ENCODE measurements at regions not wholly inside any gene's neighbourhood (a gene's known extent, or its start where the extent isn't known, plus 50 kb on each side); places are given as distances from the start of the nearest gene placed in this dataset.
"Not testable (repeated sequence)": the region's sequence is repeated elsewhere in the genome, so short reads cannot be mapped to it uniquely, and the experiment has no call there.

DNA sequence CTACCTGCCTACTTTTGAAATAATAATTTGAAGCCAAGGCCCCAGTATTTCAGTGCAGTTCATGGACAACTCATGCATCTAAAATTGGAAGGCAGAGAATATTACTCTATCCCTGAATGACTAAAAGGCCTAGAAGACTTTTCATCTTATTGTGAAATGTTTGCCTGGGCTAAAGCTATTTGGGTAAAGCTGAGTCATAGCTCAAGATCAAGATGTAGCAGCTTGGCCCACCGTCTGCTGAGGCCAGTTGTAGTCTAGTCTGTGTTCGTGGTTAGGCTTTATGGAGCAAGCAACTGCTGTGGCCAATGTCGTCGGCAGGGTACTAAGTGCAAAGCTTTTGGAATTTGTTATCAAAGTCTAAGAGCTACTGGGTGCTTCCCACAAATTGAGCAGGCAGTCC, 929.1 kb downstream of the RAB28 start:
- Mint-ChIP-seq H3K9me3 (peaks cover 12 to 14% of the 10 kb centered on the region in 2 donors), H3K36me3 (peaks cover 0 to 6% of the 10 kb centered on the region in 2 donors), H3K27ac (no peak overlapping the region)
- no peak for ATAC-seq
- no peak for DNase-seq (ENCODE audit: low spot score in 2 of 2)

DNA sequence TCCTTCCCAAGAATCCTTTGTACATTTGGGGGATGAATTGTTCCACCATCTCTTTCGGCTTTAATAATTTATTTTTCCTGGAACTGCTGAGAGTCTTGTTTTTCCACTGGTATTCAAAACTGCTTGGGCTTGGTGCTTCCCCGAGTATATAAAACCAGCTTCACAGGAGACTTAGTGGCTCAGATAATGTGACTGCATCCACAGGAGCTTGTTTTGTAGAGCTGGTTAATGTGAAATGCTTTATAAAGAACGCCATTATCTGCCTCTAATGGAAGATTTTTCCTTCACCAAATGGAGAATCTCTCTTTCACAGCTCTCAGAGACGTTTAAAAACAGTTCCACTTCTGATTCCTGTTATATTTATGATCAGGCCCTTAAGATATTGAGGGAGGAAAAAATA, 935.5 kb downstream of the RAB28 start:
- DNase-seq (ENCODE audit: low spot score in 2 of 2) (no peak), ATAC-seq (no peak)
- no peak overlapping the region for H3K27ac Mint-ChIP-seq
- H3K36me3 Mint-ChIP-seq = no peaks in the 10 kb centered on the region
- peaks cover 10 to 14% of the 10 kb centered on the region in 2 donors for H3K9me3 Mint-ChIP-seq

DNA sequence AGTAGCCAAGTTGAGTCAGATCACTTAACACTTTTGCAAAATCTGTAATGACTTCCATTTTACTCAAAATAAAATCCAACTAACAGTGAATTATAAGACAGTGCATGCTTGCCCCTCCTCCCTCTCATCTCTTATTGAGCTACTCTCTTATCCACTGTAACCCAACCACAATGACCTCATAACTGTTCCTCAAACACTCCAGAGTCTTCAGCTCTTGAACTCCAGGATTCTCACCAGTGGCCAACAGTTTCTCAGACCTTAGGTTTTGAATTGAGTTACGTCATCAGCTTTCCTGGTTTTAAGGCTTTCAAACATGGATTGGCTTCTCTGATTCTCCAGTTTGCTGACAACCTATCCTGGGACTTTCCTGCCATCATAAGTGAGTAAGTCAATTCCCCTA, 938.3 kb downstream of the RAB28 start:
- DNase-seq (ENCODE audit: low spot score in 2 of 2) = no peak
- peaks cover 5% of the 10 kb centered on the region in 2 donors for H3K9me3 Mint-ChIP-seq
- no peak overlapping the region for H3K27ac Mint-ChIP-seq
- no peaks in the 10 kb centered on the region for H3K36me3 Mint-ChIP-seq
- no peak for ATAC-seq

DNA sequence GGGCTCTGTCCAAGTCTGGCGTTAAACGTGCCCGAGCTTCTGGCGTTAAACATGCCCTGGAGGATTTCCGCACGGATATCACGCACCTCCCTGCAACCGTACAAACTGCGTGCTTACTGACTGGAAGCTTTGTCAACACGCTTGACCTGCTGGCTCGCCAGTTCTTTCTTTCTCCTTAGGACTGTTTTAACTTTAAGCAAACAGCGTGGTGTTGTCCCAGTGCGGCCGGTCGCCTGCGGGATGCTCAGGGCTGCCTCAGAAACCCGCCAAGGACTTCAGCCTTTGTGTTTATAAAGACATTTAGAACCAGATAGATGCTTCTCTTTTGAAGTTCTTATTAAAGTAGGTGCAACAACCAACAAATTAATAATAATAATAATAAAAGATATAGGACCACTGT, 946.0 kb downstream of the RAB28 start:
- Mint-ChIP-seq H3K36me3 (no peaks in the 10 kb centered on the region), H3K9me3 (peaks cover 0 to 6% of the 10 kb centered on the region in 2 donors), H3K27ac (no peak overlapping the region)
- DNase-seq (ENCODE audit: low spot score in 2 of 2) = no peak
- no peak for ATAC-seq

DNA sequence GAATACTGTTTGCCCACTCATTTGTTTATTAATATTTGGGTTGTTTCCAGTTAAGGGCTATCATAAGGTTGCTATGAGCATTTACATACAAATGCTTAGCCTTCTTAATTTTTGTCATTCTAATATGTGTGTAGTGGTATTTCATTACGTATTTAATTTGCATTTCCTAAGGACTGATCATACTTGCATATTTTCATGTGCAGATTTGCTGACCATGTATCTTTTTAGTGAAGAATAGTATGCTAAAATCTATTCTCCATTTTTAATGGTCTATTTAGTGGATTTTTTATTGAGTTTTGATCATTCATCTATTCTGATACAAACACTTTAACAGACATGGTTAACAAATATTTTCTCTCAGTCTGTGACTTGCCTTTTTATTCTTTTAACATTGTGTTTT, 949.5 kb downstream of the RAB28 start:
- ATAC-seq (no peak), DNase-seq (ENCODE audit: low spot score in 2 of 2) (no peak)
- Mint-ChIP-seq H3K9me3 (peaks cover 4 to 5% of the 10 kb centered on the region in 2 donors), H3K36me3 (no peaks in the 10 kb centered on the region), H3K27ac (no peak overlapping the region)

DNA sequence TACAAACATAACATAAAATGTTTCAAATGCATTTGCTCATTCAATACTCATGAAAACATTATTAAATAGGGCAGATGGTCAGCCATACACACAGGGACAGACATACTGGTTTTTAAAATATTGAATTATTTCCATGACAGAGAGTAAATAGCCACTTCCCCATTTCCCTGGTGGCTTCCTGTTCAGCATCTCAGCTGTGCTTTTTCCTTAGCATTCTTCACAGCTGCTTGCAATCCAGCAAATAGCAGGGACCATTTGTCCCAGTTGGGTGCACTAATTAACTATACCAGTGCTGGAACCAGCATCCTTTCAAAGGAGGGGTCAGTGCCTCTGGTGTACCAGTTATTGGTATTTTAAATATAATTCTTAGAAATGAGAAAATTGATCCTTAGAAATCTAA, 964.7 kb downstream of the RAB28 start:
- H3K9me3 Mint-ChIP-seq = peaks cover 11 to 12% of the 10 kb centered on the region in 2 donors
- peaks cover 2 to 5% of the 10 kb centered on the region in 2 donors for H3K36me3 Mint-ChIP-seq
- ATAC-seq (no peak), DNase-seq (ENCODE audit: low spot score in 2 of 2) (no peak)
- no peak overlapping the region for H3K27ac Mint-ChIP-seq

DNA sequence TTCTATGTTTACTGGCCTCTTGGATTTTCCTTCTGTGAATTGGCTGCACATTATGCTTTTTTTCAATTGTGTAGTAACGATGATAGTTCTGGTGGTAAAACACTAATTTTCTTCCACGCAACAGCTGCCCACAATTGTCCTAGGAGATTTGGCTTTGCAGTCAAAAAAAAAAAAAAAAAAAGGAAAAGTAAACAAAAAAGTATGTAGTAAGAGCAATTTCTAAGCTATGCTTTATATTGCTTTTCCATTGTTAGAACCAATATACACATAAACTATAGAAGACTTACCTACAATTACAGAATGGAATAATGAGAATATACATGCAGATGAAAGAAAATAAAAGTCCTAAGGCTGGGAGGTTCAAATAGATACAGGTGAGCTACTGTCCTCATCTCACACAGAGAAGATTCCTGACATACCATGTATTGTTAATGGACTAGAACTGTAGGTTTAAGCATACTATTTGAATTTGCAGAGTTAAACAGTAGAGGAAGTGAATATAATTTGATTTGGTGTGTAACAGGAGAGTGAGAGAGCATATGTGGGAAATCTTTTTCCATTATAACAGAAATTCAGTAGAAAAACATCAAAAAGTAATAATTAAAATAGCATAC, 976.2 kb downstream of the RAB28 start:
- DNase-seq (ENCODE audit: low spot score in 2 of 2) (no peak), ATAC-seq (no peak)
- H3K36me3 Mint-ChIP-seq = peaks cover 0 to 6% of the 10 kb centered on the region in 2 donors
- no peak overlapping the region for H3K27ac Mint-ChIP-seq
- H3K9me3 Mint-ChIP-seq = peaks cover 10% of the 10 kb centered on the region in 2 donors

DNA sequence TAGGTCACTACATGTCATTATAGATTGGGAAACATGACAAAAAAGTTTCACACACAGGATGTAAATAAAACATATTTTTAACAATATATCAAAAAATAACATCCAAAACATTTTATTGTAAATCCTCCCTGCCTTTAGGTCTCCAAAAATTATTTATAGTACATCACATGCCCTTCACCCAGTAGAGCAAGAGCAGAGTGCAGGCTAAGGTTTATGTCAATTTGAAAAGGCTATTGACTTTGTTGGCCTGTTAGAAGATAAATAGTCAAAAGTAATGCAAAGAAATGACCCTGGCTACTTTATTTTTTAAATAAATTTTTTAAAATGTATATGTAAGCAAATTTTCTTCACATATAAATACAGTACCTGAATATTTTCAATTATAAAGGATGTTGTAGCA, 983.7 kb downstream of the RAB28 start:
- Mint-ChIP-seq H3K9me3 (peaks cover 8 to 10% of the 10 kb centered on the region in 2 donors), H3K27ac (no peak overlapping the region), H3K36me3 (peaks cover 0 to 6% of the 10 kb centered on the region in 2 donors)
- DNase-seq (ENCODE audit: low spot score in 2 of 2) = no peak
- ATAC-seq = no peak

DNA sequence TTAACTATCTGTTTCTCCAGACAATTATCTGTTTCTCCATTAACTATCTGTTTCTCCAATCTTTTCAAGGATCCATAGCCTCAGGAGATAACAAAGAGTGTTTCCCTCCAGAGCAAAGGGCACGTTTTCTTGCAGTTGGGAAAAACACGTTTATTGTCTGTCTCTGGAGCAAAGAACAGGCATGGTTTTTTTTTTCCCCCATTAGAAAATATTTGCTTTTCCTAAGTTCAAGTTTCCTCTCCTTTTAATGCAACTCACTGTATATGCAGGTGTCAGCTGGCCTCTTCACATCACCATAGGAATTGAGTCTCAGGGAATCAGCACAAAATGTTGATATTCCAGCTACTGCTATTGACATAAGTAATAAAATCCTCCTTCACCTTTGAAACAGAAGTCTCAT, 984.4 kb downstream of the RAB28 start:
- Mint-ChIP-seq H3K36me3 (peaks cover 0 to 6% of the 10 kb centered on the region in 2 donors), H3K27ac (no peak overlapping the region), H3K9me3 (peaks cover 8 to 10% of the 10 kb centered on the region in 2 donors)
- DNase-seq (ENCODE audit: low spot score in 2 of 2) = no peak
- ATAC-seq = no peak

DNA sequence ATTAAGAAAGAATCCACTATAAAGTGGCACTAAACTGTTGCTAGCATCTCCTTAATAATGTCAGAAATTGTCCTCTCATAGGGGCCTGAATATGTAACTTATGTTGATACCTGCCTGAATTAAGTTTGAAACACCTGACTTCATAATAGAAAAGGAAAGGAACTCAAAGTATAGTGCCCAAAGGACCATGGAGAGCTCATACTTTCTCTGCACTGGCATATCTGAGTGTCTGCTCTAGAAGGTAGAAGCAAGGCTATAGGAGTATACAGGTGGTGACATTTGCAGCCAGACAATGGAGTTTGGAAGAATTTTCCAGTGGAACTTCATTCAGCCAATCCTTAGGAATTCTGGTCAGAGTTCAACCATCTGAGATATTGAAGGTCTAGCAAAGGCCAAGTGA, 988.9 kb downstream of the RAB28 start:
- Mint-ChIP-seq H3K9me3 (peaks cover 13 to 14% of the 10 kb centered on the region in 2 donors), H3K27ac (no peak overlapping the region), H3K36me3 (peaks cover 0 to 3% of the 10 kb centered on the region in 2 donors)
- no peak for ATAC-seq
- no peak for DNase-seq (ENCODE audit: low spot score in 2 of 2)

DNA sequence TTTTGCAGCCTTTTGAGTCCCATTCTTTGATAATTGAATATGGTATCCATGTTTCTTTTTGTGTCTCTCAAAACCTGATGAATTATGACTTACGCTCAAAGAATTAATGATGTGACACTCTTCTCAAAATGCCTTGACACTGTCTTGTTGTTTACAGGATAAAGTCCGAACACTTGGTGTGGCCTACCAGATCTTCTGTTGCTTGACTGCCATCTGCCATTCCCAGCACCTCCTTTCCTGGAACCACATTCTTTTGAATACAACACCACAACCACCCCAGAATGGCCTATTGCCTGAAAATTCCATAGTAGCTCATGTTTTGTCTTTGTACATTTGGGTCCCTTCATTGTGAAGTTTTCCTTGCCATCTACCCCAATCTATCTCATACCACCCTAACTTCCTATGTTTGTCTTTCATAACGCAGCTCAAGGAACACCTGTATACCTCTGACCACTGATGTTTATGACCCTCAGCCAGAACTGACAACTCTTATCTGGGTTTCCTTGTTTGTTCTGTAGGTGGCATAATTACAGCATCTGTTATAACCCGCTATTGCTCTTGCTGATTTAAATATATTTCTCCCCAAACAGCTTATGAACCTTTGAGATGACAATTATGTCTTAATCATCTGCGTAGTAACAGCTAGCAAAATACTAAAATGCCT, 991.3 kb downstream of the RAB28 start:
- no peak for DNase-seq (ENCODE audit: low spot score in 2 of 2)
- no peak for ATAC-seq
- Mint-ChIP-seq H3K27ac (no peak overlapping the region), H3K36me3 (peaks cover 0 to 12% of the 10 kb centered on the region in 2 donors), H3K9me3 (peaks cover 19 to 20% of the 10 kb centered on the region in 2 donors)

DNA sequence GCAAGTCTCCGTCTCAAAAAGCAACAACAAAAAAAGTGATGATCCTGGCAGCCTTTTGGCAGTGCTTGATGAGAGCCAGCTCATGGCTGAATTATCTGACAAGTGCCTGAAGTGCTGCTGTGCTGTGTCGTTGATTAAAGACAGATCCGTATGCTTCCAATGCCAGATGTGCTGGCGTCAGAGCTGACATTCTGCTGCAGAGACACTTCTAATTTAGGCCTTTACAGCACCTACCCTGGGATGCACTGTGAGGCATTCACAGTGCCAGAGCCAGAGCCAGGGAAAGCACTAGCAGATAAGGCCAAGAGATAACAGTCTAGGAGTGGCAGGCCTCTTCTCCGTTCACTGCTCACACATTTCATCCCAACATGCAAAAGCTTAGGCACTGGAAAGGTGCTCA, 995.5 kb downstream of the RAB28 start:
- Mint-ChIP-seq H3K9me3 (peaks cover 22 to 33% of the 10 kb centered on the region in 2 donors), H3K36me3 (peaks cover 0 to 16% of the 10 kb centered on the region in 2 donors), H3K27ac (no peak overlapping the region)
- DNase-seq (ENCODE audit: low spot score in 2 of 2) (no peak), ATAC-seq (no peak)

DNA sequence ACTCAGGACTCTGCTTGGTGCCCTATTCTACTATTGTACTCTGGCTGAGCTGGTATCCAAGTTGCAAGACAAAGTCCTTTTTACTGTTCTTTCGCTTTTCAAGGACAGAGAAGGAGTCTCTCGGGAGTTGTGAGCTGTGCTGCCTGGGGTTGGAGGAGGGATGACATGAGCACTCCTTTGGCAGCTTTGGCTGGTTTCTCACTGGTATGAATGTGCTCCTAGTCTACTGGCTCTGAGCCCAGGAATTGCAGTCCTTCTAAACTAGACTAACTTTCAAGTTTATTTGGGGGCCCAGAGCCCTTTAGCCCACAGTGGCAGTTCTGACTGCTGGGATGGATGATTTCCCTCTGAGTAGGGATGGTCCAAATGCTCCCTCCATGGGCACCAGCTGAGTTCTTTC, 997.1 kb downstream of the RAB28 start:
- Mint-ChIP-seq H3K9me3 (peaks cover 25 to 35% of the 10 kb centered on the region in 2 donors), H3K27ac (no peak overlapping the region), H3K36me3 (peaks cover 0 to 16% of the 10 kb centered on the region in 2 donors)
- no peak for DNase-seq (ENCODE audit: low spot score in 2 of 2)
- no peak for ATAC-seq

DNA sequence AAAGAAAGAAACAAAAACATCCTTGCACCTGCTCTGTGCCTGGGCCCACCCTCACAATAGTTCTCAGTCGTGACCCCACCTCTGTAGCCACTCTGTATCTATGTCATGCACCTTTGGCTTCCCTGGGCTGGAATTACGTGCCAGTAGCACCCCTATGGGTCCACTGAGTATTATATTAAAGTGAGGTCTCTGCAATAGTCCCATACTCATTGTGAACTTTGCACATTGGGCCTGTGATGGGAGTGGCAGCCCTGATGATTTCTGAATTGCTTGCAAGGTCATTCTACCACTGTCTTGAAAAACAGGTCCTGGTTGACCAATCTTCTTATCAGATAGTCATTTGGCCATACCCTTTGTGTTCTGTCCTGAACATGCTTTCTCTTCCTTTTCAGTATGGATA, 1012.1 kb downstream of the RAB28 start:
- ATAC-seq (no peak), DNase-seq (ENCODE audit: low spot score in 2 of 2) (no peak)
- Mint-ChIP-seq H3K9me3 (peaks cover 16 to 17% of the 10 kb centered on the region in 2 donors), H3K36me3 (peaks cover 0 to 6% of the 10 kb centered on the region in 2 donors), H3K27ac (no peak overlapping the region)

DNA sequence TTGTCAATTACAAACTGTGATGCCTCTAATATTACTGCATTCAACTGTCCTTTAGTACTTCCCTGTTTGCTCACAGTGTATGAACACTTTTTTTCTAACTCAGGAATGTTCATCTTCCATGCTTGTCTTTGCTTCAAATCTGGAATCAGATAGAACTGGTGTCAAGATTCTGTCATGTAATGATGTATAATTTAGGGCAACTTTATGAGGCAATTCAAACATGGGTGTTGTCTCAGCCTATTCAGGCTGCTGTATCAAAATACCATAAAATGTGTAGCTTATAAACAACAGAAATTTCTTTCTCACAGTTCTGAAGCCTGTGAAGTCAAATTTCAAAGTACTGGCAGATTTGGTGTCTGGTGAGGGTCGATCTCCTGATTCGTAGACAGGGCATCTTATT, 1012.9 kb downstream of the RAB28 start:
- peaks cover 0 to 6% of the 10 kb centered on the region in 2 donors for H3K36me3 Mint-ChIP-seq
- DNase-seq (ENCODE audit: low spot score in 2 of 2) = no peak
- H3K9me3 Mint-ChIP-seq = peaks cover 16 to 17% of the 10 kb centered on the region in 2 donors
- ATAC-seq = no peak
- no peak overlapping the region for H3K27ac Mint-ChIP-seq

DNA sequence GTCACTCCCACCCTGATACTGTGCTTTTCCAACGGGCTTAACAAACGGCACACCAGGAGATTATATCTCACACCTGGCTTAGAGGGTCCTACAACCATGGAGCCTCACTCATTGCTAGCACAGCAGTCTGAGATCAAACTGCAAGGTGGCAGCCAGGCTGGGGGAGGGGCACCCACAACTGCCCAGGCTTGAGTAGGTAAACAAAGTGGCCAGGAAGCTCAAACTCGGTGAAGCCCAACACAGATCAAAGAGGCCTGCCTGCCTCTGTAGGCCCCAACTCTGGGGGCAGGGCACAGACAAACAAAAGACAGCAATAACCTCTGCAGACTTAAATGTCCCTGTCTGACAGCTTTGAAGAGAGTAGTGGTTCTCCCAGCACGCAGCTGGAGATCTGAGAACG, 1022.6 kb downstream of the RAB28 start:
- peaks cover 28 to 30% of the 10 kb centered on the region in 2 donors for H3K9me3 Mint-ChIP-seq
- H3K36me3 Mint-ChIP-seq = peaks cover 0 to 16% of the 10 kb centered on the region in 2 donors
- ATAC-seq = not testable (repeated sequence)

DNA sequence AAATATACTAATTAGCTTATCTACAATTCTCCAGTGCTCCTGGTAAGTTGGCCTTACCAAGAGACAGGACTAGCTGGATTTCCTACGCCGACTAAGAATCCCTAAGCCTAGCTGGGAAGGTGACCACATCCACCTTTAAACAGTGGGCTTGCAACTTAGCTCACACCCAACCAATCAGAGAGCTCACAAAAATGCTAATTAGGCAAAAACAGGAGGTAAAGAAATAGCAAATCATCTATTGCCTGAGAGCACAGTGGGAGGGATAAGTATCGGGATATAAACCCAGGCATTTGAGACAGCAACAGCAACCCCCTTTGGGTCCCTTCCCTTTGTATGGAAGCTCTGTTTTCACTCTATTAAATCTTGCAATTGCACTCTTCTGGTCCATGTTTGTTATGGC, 1025.0 kb downstream of the RAB28 start:
- DNase-seq (ENCODE audit: low spot score in 2 of 2) = no peak
- Mint-ChIP-seq H3K36me3 (peaks cover 0 to 14% of the 10 kb centered on the region in 2 donors), H3K27ac (no peak overlapping the region), H3K9me3 (peaks cover 23 to 25% of the 10 kb centered on the region in 2 donors)
- no peak for ATAC-seq

More for the DNA sequence above, 1022.6 kb downstream of the RAB28 start:
- not testable (repeated sequence) for H3K27ac Mint-ChIP-seq; DNase-seq (ENCODE audit: low spot score in 2 of 2)

DNA sequence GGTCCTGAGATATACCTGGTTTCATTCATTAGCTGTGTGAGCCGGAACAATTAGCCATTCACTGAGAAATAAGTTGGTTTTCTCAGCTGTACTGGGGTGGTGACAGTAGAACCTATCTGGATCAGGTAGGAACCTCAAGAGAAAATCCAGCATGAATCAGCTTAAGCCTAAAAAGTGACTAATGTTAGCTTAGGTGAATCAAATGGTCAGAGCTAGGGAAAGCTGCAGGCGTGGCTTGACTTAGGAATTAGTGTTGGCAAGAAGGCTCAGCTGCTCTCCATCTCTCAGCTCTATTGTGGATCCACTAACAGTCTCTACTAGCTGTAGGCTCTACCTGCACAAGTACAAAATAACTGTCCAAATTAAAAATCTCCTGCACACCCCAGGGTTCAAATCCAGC, 1025.5 kb downstream of the RAB28 start:
- Mint-ChIP-seq H3K27ac (no peak overlapping the region), H3K36me3 (peaks cover 0 to 11% of the 10 kb centered on the region in 2 donors), H3K9me3 (peaks cover 19 to 21% of the 10 kb centered on the region in 2 donors)
- DNase-seq (ENCODE audit: low spot score in 2 of 2) (no peak), ATAC-seq (no peak)
